Glutamatergic neuron (in vitro differentiated cells): ENCODE measurements at regions not wholly inside any gene's neighbourhood (a gene's known extent, or its start where the extent isn't known, plus 50 kb on each side); places are given as distances from the start of the nearest gene placed in this dataset.

ENCODE experiments used
- DNase-seq: peaks from one replicate; pipeline ENCODE4 v3.0.0; 2022
- H3K27ac Mint-ChIP-seq: one replicate; pipeline ENCODE4 v1.8.0; 2020; ENCODE audit warnings: mild to moderate bottlenecking, mixed read lengths, inconsistent platforms; ENCODE audit not compliant: unreplicated experiment
- H3K27me3 Mint-ChIP-seq: one replicate; pipeline ENCODE4 v1.8.0; 2020; ENCODE audit warnings: mild to moderate bottlenecking, moderate library complexity, mixed read lengths, inconsistent platforms; ENCODE audit not compliant: unreplicated experiment
- H3K36me3 Mint-ChIP-seq: one replicate; pipeline ENCODE4 v1.8.0; 2020; ENCODE audit warnings: mild to moderate bottlenecking, mixed read lengths, inconsistent platforms; ENCODE audit not compliant: unreplicated experiment
- H3K4me1 Mint-ChIP-seq: one replicate; pipeline ENCODE4 v1.8.0; 2020; ENCODE audit warnings: mild to moderate bottlenecking, low read depth, mixed read lengths, inconsistent platforms; ENCODE audit not compliant: unreplicated experiment
- H3K4me3 Mint-ChIP-seq: one replicate; pipeline ENCODE4 v1.8.0; 2020; ENCODE audit warnings: mild to moderate bottlenecking, mixed read lengths, inconsistent platforms; ENCODE audit not compliant: unreplicated experiment
- H3K9me3 Mint-ChIP-seq: one replicate; pipeline ENCODE4 v1.8.0; 2020; ENCODE audit warnings: mild to moderate bottlenecking, moderate library complexity, mixed read lengths, inconsistent platforms; ENCODE audit not compliant: unreplicated experiment
- CTCF ChIP-seq: fragments of 200-600 bp; sonication (generic); IDR thresholded peaks from one replicate; pipeline ENCODE4 v1.5.0; 2021; ENCODE audit not compliant: partially characterized antibody, unreplicated experiment

GRCh38 chr21:43267391-43268085, 98.7 kb downstream of the CRYAA start:
- no peak overlapping the region for H3K27ac Mint-ChIP-seq
- peaks cover 1% of the 10 kb centered on the region for H3K9me3 Mint-ChIP-seq
- H3K4me3 Mint-ChIP-seq, result no peak overlapping the region
- peaks cover 4% of the 10 kb centered on the region for H3K27me3 Mint-ChIP-seq
- no peak for TF ChIP-seq CTCF
- DNase-seq, result no peak
- H3K4me1 Mint-ChIP-seq, result peaks cover 1% of the 10 kb centered on the region
- no peaks in the 10 kb centered on the region for H3K36me3 Mint-ChIP-seq

GRCh38 chr21:43266534-43266933, 97.7 kb downstream of the CRYAA start:
- peaks cover 4% of the 10 kb centered on the region for H3K27me3 Mint-ChIP-seq
- TF ChIP-seq CTCF, result no peak
- peaks cover 1% of the 10 kb centered on the region for H3K4me1 Mint-ChIP-seq
- no peak overlapping the region for H3K4me3 Mint-ChIP-seq
- DNase-seq, result no peak
- no peak overlapping the region for H3K27ac Mint-ChIP-seq
- no peaks in the 10 kb centered on the region for H3K36me3 Mint-ChIP-seq
- peaks cover 1% of the 10 kb centered on the region for H3K9me3 Mint-ChIP-seq

GRCh38 chr21:43262427-43262826, 93.6 kb downstream of the CRYAA start:
- no peak overlapping the region for H3K4me3 Mint-ChIP-seq
- no peak for DNase-seq
- TF ChIP-seq CTCF, result no peak
- peaks cover 4% of the 10 kb centered on the region for H3K27me3 Mint-ChIP-seq
- no peak overlapping the region for H3K27ac Mint-ChIP-seq
- H3K36me3 Mint-ChIP-seq, result no peaks in the 10 kb centered on the region
- no peaks in the 10 kb centered on the region for H3K4me1 Mint-ChIP-seq
- peaks cover 1% of the 10 kb centered on the region for H3K9me3 Mint-ChIP-seq
